GM12878 (cell line): ENCODE measurements at regions not wholly inside any gene's neighbourhood (a gene's known extent, or its start where the extent isn't known, plus 50 kb on each side); places are given as distances from the start of the nearest gene placed in this dataset.

Experiments used
- ATAC-seq: fragments of 200-7000 bp; cut with Tn5 transposase; 3 replicates; pipeline ENCODE4 v1.9.1; 2020; ENCODE audit warnings: mild to moderate bottlenecking, moderate library complexity
- BruUV-seq: library from RNA; stranded (reverse); fragments of 400-500 nt; replicated peaks from 2 replicates; lab custom pipeline; 2021; lab: Mats Ljungman, UMichigan
- CTCF ChIA-PET: fragments of 300-600 bp; sonication (Branson Sonifier 250); formaldehyde crosslinking; extraction: SDS; loops from one replicate; lab custom pipeline; 2021; ENCODE audit warnings: inconsistent platforms; lab: Yijun Ruan, JAX
- POLR2A ChIA-PET: fragments of 350-600 bp; formaldehyde crosslinking; extraction: SDS; loops from one replicate; lab custom pipeline; 2021; ENCODE audit warnings: inconsistent platforms; lab: Charles Lee
- RAD21 ChIA-PET: fragments of 300-600 bp; sonication (Branson Sonifier 250); formaldehyde crosslinking; loops from one replicate; lab custom pipeline; 2023; ENCODE audit warnings: antibody characterized with exemption; ENCODE audit not compliant: unreplicated experiment; lab: Charles Lee
- SMC1A ChIA-PET: fragments of 300-600 bp; sonication (Branson Sonifier 250); formaldehyde crosslinking; loops from one replicate; lab custom pipeline; 2023; ENCODE audit not compliant: unreplicated experiment, uncharacterized antibody; lab: Charles Lee
- DNase-seq: peaks from one replicate; pipeline ENCODE4 v3.0.0-alpha.2; 2011; ENCODE audit warnings: low read depth, low spot score
- FAIRE-seq: peaks from 3 replicates; lab custom pipeline; 2011; peaks lifted over from hg19 to GRCh38; lab: Jason Lieb, UNC
- H2AFZ ChIP-seq: 2 replicates; pipeline ENCODE4 v1.6.0; 2011; ENCODE audit warnings: low read depth, low read length, control low read depth; ENCODE audit not compliant: control insufficient read depth
- H3K27ac ChIP-seq: 2 replicates; pipeline ENCODE4 v1.5.1; 2011; ENCODE audit warnings: control low read depth; ENCODE audit not compliant: control insufficient read depth, insufficient read depth
- H3K27me3 ChIP-seq, 2 experiments: replicated peaks in 1 of 2; 2 replicates each; pipeline versions ENCODE4 v1.6.0 to v1.6.1; 2011; ENCODE audit warnings: low read length in 1 of 2; ENCODE audit not compliant: control insufficient read depth in 2 of 2, insufficient read depth in 2 of 2
- H3K36me3 ChIP-seq, 2 experiments: 2 replicates each; pipeline ENCODE4 v1.5.1; 2011; ENCODE audit warnings: low read length in 1 of 2; ENCODE audit not compliant: control insufficient read depth in 2 of 2, insufficient read depth in 2 of 2
- H3K4me1 ChIP-seq: 2 replicates; pipeline ENCODE4 v1.6.1; 2011; ENCODE audit warnings: mild to moderate bottlenecking, low read length, moderate library complexity, mixed read lengths; ENCODE audit not compliant: control insufficient read depth, insufficient read depth
- H3K4me2 ChIP-seq: 2 replicates; pipeline ENCODE4 v1.6.0; 2011; ENCODE audit warnings: control low read depth; ENCODE audit not compliant: control insufficient read depth, insufficient read depth
- H3K4me3 ChIP-seq: fragments of 200-600 bp; sonication (generic); 2 replicates; pipeline ENCODE4 v1.5.1; 2016
- H3K79me2 ChIP-seq: 2 replicates; pipeline ENCODE4 v1.6.0; 2011; ENCODE audit warnings: low read length; ENCODE audit not compliant: control insufficient read depth, insufficient read depth
- H3K9ac ChIP-seq: 2 replicates; pipeline ENCODE4 v1.8.0; 2011; ENCODE audit warnings: low read length, control low read depth, mixed read lengths; ENCODE audit not compliant: control insufficient read depth, insufficient read depth
- H3K9me3 ChIP-seq: replicated peaks from 3 replicates; pipeline ENCODE4 v1.5.1; 2011; ENCODE audit warnings: mild to moderate bottlenecking, low read length; ENCODE audit not compliant: control insufficient read depth, insufficient read depth
- H4K20me1 ChIP-seq: 2 replicates; pipeline ENCODE4 v1.6.0; 2011; ENCODE audit not compliant: control insufficient read depth, insufficient read depth
- CBFB ChIP-seq: IDR thresholded peaks from 2 replicates; pipeline ENCODE4 v1.6.1; 2016; ENCODE audit warnings: antibody characterized with exemption, low read depth
- CBX3 ChIP-seq: fragments of 200-600 bp; sonication (generic); IDR thresholded peaks from 2 replicates; pipeline ENCODE4 v1.6.1; 2016; ENCODE audit warnings: low read depth, borderline replicate concordance
- CREM ChIP-seq: IDR thresholded peaks from 2 replicates; pipeline ENCODE4 v1.6.1; 2014; ENCODE audit warnings: antibody characterized with exemption, low read depth
- EED ChIP-seq: sonication (generic); IDR thresholded peaks from 2 replicates; pipeline ENCODE4 v1.6.1; 2016; ENCODE audit warnings: antibody characterized with exemption, low read depth
- HCFC1 ChIP-seq: fragments of 150-350 bp; IDR thresholded peaks from 2 replicates; pipeline ENCODE4 v1.6.1; 2014; ENCODE audit warnings: low read length
- MXI1 ChIP-seq: fragments of 150-350 bp; IDR thresholded peaks from 2 replicates; pipeline ENCODE4 v1.6.1; 2011; ENCODE audit warnings: low read depth, mild to moderate bottlenecking, inconsistent platforms, low read length, improper control_type of control experiment
- POLR2AphosphoS5 ChIP-seq: IDR thresholded peaks from 2 replicates; pipeline ENCODE4 v1.6.1; 2011; ENCODE audit warnings: mild to moderate bottlenecking, low read length, inconsistent platforms
- SREBF2 ChIP-seq: IDR thresholded peaks from 2 replicates; pipeline ENCODE4 v1.6.1; 2012; ENCODE audit warnings: mild to moderate bottlenecking, low read length
- SUZ12 ChIP-seq: fragments of 200-600 bp; sonication (generic); IDR thresholded peaks from one replicate; pipeline ENCODE4 v1.6.1; 2018; ENCODE audit warnings: antibody characterized with exemption, mild to moderate bottlenecking; ENCODE audit not compliant: unreplicated experiment
- WGBS: methylation state at CpG from one replicate; pipeline ENCODE4 v1.1.6; 2016; ENCODE audit warnings: low lambda C conversion rate; ENCODE audit not compliant: insufficient replicate concordance, insufficient coverage; ENCODE audit errors: missing lambda C conversion rate; 5-methylcytosine and 5-hydroxymethylcytosine counted together
- in situ Hi-C: fragments of 300-500 bp; cut with MboI; formaldehyde crosslinking; loops from 9 replicates; pipeline ENCODE4 v1.14.3; 2018; ENCODE audit warnings: mixed read lengths
- intact Hi-C: fragments of 100-400 bp; cut with micrococcal nuclease; formaldehyde crosslinking; loops from one replicate; pipeline ENCODE4 v1.14.2; 2022; ENCODE audit not compliant: unreplicated experiment
- TF ChIP-seq, protein P1 (sequence below): fragments of 450-650 bp; IDR thresholded peaks from 2 replicates; pipeline ENCODE4 v1.6.1; 2017; ENCODE audit warnings: mild to moderate bottlenecking, moderate library complexity
- TF ChIP-seq, protein P2 (sequence below): fragments of 450-650 bp; IDR thresholded peaks from 2 replicates; pipeline ENCODE4 v1.6.1; 2017; ENCODE audit warnings: mild to moderate bottlenecking, low read depth, inconsistent platforms; ENCODE audit not compliant: poor library complexity, severe bottlenecking
- TF ChIP-seq, protein P3 (sequence below): fragments of 450-650 bp; IDR thresholded peaks from 2 replicates; pipeline ENCODE4 v1.6.1; 2017; ENCODE audit warnings: borderline replicate concordance
- TF ChIP-seq, protein P4 (sequence below): IDR thresholded peaks from 2 replicates; pipeline ENCODE4 v1.6.1; 2012; ENCODE audit warnings: improper control_type of control experiment, low read depth, low read length; ENCODE audit not compliant: insufficient replicate concordance

DNA sequence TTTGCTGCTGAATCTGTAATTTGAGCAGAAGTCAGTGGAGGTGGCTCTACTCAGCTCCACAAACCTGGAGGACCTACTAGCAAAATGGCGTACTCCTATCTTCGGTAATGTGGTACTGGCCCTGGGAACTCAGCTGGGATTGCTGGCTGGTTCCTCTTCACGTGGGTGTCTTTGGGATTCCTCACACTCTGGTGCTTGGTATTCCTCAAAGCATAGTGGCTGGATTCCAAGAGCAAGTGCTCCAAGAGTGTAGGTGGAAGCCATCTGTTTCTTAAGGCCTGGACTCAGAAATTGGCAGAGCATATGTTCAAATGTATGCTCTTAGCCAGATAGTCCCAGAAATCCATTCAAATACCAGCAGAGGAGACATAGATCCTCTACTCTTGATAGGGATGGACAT lies 281.9 kb upstream of the CDH7 start:
- WGBS: 0% methylated on average over 3 of the region's 3 CpGs
- Histone ChIP-seq H3K9me3 (no peaks in the 10 kb centered on the region), H2AFZ (no peak overlapping the region), H4K20me1 (no peaks in the 10 kb centered on the region), H3K4me2 (no peak overlapping the region), H3K79me2 (no peaks in the 10 kb centered on the region), H3K27ac (no peak overlapping the region), H3K27me3 (no peaks in the 10 kb centered on the region), H3K36me3 (no peaks in the 10 kb centered on the region), H3K4me1 (no peaks in the 10 kb centered on the region), H3K9ac (no peak overlapping the region), H3K4me3 (no peak overlapping the region)
- BruUV-seq: no TSS peak
- ATAC-seq (no peak), FAIRE-seq (no peak), DNase-seq (no peak)
- intact Hi-C loops: no loop called here
- ChIA-PET SMC1A (no interaction called here), POLR2A (no interaction called here), RAD21 (no interaction called here), CTCF (interaction anchor here (1.0 kb wide), 1 partner anchor 237 kb away, joined by 3 read pairs; no protein-coding TSS in a partner anchor)
- in situ Hi-C loops: no loop called here
- TF ChIP-seq, protein P1, sequence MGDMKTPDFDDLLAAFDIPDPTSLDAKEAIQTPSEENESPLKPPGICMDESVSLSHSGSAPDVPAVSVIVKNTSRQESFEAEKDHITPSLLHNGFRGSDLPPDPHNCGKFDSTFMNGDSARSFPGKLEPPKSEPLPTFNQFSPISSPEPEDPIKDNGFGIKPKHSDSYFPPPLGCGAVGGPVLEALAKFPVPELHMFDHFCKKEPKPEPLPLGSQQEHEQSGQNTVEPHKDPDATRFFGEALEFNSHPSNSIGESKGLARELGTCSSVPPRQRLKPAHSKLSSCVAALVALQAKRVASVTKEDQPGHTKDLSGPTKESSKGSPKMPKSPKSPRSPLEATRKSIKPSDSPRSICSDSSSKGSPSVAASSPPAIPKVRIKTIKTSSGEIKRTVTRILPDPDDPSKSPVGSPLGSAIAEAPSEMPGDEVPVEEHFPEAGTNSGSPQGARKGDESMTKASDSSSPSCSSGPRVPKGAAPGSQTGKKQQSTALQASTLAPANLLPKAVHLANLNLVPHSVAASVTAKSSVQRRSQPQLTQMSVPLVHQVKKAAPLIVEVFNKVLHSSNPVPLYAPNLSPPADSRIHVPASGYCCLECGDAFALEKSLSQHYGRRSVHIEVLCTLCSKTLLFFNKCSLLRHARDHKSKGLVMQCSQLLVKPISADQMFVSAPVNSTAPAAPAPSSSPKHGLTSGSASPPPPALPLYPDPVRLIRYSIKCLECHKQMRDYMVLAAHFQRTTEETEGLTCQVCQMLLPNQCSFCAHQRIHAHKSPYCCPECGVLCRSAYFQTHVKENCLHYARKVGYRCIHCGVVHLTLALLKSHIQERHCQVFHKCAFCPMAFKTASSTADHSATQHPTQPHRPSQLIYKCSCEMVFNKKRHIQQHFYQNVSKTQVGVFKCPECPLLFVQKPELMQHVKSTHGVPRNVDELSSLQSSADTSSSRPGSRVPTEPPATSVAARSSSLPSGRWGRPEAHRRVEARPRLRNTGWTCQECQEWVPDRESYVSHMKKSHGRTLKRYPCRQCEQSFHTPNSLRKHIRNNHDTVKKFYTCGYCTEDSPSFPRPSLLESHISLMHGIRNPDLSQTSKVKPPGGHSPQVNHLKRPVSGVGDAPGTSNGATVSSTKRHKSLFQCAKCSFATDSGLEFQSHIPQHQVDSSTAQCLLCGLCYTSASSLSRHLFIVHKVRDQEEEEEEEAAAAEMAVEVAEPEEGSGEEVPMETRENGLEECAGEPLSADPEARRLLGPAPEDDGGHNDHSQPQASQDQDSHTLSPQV: no peak
- no peak for TF ChIP-seq CREM
- TF ChIP-seq CBX3: no peak
- TF ChIP-seq CBFB: no peak
- TF ChIP-seq, protein P2, sequence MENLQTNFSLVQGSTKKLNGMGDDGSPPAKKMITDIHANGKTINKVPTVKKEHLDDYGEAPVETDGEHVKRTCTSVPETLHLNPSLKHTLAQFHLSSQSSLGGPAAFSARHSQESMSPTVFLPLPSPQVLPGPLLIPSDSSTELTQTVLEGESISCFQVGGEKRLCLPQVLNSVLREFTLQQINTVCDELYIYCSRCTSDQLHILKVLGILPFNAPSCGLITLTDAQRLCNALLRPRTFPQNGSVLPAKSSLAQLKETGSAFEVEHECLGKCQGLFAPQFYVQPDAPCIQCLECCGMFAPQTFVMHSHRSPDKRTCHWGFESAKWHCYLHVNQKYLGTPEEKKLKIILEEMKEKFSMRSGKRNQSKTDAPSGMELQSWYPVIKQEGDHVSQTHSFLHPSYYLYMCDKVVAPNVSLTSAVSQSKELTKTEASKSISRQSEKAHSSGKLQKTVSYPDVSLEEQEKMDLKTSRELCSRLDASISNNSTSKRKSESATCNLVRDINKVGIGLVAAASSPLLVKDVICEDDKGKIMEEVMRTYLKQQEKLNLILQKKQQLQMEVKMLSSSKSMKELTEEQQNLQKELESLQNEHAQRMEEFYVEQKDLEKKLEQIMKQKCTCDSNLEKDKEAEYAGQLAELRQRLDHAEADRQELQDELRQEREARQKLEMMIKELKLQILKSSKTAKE: no peak
- no peak for TF ChIP-seq HCFC1
- no peak for TF ChIP-seq EED
- no peak for TF ChIP-seq POLR2AphosphoS5
- TF ChIP-seq MXI1: no peak
- no peak for TF ChIP-seq SUZ12
- TF ChIP-seq, protein P3, sequence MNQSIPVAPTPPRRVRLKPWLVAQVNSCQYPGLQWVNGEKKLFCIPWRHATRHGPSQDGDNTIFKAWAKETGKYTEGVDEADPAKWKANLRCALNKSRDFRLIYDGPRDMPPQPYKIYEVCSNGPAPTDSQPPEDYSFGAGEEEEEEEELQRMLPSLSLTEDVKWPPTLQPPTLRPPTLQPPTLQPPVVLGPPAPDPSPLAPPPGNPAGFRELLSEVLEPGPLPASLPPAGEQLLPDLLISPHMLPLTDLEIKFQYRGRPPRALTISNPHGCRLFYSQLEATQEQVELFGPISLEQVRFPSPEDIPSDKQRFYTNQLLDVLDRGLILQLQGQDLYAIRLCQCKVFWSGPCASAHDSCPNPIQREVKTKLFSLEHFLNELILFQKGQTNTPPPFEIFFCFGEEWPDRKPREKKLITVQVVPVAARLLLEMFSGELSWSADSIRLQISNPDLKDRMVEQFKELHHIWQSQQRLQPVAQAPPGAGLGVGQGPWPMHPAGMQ: no peak
- no peak for TF ChIP-seq SREBF2
- TF ChIP-seq, protein P4, sequence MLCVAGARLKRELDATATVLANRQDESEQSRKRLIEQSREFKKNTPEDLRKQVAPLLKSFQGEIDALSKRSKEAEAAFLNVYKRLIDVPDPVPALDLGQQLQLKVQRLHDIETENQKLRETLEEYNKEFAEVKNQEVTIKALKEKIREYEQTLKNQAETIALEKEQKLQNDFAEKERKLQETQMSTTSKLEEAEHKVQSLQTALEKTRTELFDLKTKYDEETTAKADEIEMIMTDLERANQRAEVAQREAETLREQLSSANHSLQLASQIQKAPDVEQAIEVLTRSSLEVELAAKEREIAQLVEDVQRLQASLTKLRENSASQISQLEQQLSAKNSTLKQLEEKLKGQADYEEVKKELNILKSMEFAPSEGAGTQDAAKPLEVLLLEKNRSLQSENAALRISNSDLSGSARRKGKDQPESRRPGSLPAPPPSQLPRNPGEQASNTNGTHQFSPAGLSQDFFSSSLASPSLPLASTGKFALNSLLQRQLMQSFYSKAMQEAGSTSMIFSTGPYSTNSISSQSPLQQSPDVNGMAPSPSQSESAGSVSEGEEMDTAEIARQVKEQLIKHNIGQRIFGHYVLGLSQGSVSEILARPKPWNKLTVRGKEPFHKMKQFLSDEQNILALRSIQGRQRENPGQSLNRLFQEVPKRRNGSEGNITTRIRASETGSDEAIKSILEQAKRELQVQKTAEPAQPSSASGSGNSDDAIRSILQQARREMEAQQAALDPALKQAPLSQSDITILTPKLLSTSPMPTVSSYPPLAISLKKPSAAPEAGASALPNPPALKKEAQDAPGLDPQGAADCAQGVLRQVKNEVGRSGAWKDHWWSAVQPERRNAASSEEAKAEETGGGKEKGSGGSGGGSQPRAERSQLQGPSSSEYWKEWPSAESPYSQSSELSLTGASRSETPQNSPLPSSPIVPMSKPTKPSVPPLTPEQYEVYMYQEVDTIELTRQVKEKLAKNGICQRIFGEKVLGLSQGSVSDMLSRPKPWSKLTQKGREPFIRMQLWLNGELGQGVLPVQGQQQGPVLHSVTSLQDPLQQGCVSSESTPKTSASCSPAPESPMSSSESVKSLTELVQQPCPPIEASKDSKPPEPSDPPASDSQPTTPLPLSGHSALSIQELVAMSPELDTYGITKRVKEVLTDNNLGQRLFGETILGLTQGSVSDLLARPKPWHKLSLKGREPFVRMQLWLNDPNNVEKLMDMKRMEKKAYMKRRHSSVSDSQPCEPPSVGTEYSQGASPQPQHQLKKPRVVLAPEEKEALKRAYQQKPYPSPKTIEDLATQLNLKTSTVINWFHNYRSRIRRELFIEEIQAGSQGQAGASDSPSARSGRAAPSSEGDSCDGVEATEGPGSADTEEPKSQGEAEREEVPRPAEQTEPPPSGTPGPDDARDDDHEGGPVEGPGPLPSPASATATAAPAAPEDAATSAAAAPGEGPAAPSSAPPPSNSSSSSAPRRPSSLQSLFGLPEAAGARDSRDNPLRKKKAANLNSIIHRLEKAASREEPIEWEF: no peak
